GM21576 (cell line): ENCODE measurements at regions not wholly inside any gene's neighbourhood (a gene's known extent, or its start where the extent isn't known, plus 50 kb on each side); places are given as distances from the start of the nearest gene placed in this dataset.

Source experiments
- ATAC-seq: cut with Tn5 transposase; IDR thresholded peaks from one replicate; pipeline ENCODE4 v1.9.1; 2021; ENCODE audit warnings: mild to moderate bottlenecking, moderate library complexity; ENCODE audit not compliant: unreplicated experiment

DNA sequence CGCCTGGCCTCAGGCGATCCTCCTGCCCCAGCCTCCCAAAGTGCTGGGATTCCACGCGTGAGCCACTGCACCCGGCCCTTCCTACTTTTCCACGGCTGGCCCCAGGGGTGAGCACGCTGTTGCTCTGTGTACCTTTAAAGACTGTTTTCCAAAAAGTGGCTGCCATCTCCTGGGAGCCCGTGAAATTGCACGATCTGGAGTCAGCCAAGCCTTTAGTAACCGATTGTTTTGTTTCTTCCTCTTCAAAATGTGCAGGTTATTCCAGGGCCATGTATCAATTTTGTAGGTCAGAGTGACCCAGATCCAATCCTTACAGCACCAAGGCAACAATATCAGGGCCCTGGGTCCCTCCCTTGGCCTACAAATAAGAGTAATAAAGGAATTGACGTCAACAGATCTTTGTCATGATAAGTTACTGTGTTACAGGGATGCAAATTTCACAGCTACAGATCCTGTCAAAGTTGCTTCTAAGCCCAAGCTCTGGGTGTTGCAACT lies 135.6 kb upstream of the ZNF236 start:
- ATAC-seq, result peak; percentile 79

DNA sequence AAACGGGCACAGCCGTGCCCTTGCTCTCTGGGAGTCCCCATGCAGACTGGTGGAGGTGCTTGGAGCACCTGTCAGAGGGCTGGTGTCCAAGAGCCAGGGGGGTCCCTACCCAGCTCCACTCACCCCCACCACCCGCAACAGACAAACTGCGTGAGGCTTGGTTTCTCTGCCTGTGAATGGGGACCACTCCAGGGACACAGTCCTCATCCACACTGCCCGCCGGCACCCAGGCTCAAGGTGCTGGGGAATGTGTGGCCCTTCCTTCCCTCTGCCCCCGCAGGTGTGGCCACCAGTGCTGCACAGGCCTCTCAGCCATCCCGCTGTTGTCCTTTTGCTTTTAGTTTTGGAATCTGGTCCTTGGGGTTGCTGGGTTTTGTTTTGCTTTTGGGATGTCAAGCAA lies 136.5 kb upstream of the ZNF236 start:
- no peak for ATAC-seq

DNA sequence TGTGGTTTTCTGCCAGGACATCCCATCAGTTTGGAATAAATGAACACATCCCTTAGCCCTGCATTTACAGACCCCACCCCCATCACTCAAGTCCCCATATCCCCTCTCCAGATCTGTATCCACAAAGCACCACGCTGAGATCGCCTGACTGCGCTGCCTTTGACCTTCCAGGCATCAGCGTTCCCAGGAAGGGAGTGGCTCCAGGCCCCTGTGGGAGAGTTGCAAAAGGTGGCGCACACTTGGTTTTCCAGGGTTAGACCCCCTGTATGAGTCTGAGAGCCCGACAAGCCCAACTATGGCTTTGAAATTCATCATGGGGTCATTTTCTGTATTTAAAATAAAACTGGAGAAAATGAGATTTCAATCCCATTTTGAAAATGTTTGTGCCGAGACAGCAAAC lies 137.0 kb upstream of the ZNF236 start:
- no peak for ATAC-seq

DNA sequence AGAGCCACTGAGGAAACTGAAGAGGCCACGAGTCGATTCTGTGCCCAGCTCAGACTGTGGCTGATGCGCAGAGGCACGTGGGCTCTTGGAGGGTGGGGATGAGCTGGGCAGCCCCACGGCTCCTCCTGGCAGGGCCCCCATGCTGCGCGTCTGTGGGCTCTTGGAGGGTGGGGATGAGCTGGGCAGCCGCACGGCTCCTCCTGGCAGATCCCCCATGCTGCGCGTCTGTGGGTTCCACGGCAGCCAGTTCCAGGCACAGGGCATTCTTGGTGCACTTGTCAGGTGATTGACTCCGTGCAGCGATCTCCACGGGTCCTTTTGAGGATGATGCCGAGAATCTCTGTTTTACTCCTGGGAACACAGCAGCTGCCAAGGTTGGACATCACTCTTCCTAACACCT lies 138.1 kb upstream of the ZNF236 start:
- ATAC-seq, result no peak

DNA sequence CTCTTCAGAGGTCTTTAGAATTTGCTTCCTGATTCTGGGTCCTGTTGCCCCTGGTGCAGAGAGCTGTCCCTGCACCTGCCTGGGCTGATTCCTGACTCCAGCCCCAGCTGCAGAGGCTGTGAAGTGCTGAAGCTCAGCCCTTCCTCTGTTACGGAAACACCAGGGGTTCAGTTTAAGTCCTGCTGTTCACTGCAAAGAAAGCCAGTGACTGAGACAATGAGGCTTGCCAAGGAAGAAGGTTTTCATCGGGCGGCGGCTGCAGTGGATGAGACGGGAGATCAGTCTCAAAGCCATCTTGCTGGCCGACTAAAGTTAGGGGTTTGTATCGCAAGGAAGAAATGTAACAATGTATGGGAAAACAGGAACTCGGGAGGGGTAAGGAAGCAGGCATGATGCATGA lies 142.4 kb upstream of the ZNF236 start:
- ATAC-seq, result no peak

DNA sequence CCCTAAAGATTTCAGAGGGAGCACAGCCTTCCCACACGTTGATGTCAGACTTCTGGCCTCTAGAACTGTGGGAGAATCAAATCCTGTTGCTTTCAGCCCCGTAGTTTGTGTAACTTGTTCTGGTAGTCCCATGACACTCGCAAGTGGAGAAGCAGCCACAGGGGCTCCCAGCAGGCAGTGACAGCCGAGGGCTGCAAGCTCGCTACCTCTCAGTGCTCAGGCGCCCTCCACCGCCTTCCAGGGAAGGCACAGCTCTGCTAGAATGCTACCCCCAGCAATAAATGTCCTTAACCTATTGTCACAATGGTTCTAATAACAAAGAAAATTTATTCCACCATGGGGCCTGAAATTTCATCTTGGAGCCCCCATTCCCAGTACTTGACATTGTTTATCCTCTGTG lies 143.1 kb upstream of the ZNF236 start:
- no peak for ATAC-seq

DNA sequence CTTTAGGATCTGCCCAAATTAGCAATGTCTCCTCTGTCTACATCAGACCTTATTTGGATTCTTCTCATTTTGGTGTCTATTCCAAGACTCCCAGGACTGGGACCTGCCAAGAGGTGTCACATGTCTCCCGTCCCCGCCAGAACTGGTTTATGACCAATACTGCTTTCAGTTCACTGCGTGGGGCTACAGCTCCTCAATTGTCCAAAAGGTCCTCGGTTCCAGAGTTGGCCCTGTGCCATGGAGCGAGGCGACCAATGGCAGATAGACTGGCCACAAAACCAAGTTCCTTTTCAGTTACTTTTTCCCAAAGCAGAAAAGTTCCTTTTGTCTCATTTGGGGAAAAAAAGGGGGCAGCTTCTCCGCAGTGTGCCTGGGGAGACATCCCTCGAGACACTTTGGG lies 144.1 kb upstream of the ZNF236 start:
- no peak for ATAC-seq

DNA sequence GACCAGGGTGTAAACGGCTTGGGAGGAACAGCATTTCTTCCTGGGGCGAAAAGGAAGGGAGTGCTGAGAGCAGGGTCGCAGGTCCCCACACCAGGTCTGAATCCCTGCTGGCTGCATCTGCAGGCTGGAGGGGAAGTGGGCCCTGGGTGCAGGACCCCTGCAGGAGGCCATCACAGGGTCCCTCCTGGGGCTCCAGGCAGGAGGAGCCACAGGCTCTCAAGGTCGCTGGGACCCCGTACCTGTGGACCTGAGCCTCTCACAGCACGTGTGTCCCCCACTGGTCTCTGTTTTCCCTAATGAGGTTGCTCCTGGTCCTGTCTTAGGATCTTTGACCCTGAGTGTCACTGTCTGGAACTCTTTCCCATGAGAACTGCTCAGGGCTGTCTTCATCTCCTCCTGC lies 147.8 kb upstream of the ZNF236 start:
- no peak for ATAC-seq

DNA sequence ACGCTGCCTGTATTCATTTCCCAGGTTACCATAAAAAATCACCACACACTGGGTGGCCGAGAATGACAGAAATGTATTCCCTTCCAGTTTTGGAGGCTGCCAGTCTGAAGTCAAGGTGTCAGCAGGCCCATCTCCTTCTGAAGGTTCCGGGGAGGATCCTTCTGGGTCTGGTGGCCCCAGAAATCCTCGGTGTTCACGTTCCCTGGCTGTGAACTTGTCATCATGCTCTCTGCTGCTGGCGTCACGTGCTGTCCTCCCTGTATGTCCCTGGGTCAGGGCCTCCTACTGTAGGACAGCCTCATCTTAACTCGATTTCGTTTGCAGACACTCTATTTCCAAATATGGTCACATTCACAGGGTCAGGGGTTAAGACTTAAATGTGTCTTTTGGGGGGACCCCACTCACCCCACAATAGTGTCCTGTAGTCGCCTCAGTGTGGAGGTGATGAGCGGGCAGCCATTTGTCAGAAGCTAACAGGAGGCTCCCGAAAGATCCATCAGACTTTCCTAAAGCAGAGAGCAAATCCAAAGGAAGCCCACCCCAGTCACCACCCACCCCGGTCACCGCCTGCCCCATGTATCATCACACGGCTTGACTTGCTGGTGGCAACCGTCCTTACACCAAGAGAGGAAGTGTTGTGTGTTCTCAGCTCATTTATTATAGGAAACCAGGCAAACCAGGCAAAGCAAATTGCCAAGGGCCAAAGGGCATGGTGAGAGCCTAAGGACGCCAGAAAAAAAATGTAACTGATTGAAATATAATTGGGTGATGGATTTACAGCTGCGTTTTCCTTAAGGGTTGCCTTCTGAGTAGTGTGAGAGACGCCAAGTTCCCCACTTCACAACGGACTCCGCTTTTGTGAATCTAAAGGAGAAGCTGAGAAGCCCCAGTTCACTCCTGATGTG lies 148.8 kb upstream of the ZNF236 start:
- no peak for ATAC-seq

DNA sequence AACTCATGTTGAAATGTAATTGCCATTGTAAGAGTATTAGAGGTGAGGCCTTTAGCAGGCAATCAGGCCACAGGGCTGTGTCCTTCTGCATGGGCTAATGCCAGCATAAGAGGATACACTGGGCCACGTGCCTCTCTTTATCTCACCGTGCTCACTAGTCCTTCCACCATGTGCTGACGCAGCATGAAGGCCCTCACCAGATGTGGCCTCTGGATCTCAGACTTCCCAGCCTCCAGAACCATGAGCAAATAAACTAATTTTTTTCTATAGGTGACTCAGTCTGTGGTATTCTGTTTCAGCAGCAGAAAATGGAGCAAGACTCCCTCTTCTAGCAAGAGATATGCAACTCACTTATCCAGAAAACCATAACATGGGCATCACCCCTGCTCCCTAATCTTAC lies 149.7 kb upstream of the ZNF236 start:
- no peak for ATAC-seq

DNA sequence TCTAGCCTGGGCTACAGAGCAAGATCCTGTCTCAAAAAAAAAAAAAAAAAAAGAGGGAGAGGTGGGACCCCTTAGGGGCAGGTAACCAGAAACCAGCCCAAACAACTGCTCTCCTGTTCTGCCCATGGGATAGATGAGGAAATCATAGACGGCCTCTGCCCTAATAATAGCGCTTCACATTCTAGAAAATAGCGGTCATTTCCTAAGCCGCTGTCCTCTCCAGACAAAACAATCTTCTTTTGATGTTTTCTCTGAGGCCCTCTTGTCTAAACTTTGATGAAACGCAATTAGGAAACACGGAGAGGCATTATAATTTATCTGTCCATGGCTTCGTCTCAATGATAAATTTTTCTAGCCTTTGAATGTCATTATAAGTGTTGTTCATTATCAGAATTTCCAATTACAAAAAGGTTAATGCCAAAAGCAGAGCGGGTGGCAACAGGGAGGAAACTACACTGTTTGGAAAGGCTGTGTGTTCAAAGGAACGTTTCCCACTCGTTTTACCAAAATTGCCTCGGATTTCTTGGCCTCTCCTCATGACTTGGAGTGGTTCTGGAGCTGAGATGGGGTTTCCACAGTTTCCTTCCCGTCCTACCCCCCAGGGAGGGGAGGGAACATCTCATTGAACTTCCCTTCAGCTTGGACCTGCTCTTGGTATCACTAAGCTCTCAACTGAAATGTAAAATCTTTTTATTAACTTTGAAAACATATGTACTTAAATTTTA lies 151.6 kb upstream of the ZNF236 start:
- no peak for ATAC-seq

DNA sequence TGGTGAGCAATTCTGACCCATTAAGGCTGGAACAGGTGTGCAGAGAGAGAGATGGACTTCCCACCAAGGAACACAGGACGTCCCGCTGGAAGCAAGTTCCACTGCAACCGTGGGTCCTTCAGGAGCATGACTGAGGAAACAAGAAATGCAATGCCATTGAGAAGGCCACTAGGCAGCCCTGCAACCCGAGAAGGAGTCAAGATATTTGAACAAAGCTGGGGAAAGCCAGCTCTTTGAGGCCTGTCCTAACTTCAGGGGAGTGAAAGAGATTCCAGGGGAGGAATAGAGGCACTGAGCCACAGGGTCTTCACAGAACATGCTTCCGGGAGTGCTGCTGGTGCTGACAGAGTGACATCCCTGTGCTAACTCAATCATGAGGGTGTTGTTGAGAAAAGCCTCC lies 153.8 kb upstream of the ZNF236 start:
- ATAC-seq, result no peak

DNA sequence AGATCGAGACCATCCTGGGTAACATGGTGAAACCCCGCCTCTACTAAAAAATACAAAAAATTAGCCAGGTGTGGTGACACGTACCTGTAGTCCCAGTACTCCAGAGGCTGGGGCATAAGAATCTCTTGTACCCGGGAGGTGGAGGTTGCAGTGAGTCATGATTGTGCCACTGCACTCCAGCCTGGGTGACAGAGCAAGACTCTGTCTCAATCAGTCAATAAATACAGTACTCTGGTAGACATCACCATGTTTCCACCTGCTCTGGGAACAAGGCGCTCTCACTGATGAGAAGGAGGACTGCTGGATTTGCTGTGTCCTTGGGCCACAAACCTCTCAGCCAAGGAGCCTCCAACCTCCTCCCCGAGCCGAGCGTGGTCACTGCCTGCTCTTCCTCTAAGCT lies 154.2 kb upstream of the ZNF236 start:
- no peak for ATAC-seq

DNA sequence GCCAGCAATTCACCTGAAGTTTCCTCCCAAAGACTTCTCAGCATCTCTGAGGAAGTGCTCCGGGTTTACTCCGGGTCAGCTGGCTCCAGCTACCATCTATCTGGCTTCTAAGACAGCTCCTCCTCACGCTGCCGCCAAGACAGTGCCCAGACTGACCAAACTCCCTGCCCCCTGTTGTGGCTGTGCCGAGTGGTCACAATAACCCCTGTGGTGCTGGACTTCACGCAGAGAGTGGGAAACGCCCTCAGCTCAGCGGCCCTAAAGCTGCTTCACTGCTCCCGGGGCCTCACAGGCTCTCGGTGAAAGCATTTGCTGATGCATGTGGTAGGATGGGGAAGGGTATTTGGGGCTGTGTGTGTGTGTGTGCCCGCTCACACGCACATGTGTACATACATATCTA lies 154.8 kb upstream of the ZNF236 start:
- no peak for ATAC-seq

DNA sequence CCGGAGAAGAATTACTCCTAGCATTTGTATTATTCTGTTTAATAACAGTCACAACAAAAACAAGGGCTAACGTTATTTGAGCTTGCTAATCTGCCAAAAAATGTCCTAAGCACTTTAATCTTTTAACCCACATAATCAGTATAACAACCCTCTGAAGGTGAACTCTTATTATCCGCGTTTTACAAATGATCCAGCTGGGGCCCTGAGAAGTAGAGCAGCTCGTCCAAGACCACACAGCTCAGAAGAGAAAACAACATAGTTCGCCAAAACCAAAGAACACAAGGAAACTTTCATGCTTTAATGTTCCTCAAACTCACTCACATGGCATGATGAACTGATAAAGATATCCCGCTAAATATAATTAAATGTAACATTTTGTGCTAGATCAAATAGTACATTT lies 159.7 kb upstream of the ZNF236 start:
- no peak for ATAC-seq

DNA sequence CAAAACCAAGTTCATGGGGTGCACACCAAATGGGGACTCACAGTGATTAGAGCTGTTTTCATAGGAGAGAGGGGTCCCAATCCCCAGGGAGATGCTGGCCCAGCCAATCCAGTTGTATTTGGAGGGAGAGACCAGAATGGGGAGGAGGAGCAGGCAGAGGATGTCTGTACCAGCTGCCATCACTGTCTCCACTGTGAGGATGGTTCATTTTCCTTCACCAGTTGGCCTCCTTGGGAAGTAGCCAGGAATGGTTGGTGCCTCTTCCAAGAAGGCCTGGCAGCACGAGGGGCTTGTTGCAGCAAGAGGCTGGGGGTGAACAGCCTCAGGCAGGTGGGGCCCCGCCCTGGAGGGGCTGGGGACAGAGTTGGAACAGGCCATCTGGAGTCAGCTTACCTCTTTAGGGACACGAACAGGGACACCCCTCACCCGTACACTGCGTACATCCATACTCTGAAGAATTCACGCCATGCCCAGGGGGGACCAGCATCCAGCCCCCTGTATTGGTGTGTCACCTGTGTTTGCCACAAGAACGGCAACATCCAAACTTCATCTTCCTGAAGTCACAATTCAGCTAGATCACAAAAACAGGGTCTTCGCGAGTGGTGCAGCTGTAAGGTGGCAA lies 161.7 kb upstream of the ZNF236 start:
- ATAC-seq, result no peak

DNA sequence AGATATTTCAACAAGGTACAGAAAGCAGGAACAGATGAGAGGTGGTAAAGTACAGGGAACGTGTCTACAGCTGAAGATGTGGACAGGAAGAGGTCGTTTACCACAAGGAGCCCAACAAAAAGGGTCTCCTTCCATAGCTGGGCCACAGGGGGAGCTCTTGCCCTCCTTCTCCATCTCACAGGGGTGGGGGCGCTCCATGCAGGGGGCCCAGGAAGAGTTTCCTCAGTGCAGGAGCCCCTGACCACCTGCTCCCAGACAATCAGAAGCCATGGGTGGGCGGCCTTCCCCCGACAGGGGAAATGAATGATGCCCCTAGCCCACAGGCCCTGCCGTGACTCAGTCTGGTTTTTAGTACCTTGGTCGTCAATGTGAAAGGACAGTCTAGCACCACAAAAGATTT lies 163.6 kb upstream of the ZNF516 start:
- ATAC-seq, result peak; percentile 50

DNA sequence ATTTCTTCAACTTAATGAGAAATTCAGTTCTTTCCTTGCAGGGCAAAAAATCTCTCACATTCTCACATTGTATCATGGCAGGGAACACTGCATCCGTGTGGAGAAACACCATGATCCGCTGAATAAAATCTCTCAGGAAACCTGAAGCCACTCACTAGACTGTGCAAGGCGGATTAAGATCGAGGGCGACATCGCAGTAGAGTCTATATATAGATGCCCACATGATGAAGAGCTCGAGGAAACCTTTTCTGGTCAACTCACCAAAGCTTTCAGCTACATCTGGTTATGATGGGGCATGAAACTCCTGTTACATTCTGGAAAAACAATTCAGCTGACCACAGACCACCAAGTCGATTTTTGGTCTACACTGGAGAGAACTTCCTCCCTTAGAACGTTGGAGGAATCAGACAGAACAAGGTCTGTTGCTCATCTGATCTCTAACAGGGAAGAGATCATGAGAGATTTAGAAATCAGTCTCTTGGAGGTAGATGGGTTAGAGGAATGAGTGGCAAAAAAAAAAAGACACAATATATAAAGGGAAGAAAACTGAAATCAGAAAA lies 162.9 kb upstream of the ZNF516 start:
- no peak for ATAC-seq

DNA sequence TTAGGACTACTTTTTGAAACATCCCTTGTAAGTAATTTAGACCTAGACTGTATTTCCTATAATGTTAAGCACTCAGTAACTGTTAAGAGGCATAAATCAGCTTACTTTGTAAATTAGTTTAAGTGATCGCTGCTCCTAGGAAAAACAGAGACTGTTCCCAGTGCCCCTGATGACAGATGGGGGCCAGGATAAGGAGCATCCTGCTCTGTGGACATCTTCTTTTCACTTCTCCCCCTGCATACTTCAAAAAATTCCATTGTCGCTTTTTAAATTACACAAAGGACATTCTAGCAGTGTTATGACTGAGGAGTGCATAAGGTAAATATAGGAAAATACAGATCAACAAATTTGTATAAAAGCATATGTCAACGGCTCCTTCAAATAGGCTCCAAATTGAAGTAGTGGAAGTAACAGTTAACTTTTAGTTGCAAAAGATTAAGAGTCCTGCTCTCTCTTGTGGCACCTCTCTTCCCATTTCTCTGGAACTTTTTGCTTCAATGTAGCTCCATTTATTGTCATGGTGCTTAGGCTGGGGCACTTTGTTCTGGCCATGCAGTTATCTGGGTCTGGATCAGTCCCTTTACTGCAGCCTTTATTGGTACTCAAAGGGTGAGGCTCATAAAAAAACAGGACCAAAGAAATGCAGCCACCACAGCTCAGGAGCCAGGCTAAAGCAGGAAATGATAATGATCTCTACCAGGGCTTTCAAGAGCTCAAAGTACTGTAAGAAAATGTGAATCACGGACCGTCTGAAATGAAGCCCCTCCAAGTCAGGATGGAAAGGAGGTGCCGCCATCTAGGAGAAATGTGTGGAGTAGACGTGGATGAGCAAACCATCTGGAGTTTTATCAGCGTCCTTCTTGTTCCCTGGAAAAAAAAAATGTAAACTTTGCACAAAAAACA lies 162.1 kb upstream of the ZNF516 start:
- ATAC-seq, result no peak

DNA sequence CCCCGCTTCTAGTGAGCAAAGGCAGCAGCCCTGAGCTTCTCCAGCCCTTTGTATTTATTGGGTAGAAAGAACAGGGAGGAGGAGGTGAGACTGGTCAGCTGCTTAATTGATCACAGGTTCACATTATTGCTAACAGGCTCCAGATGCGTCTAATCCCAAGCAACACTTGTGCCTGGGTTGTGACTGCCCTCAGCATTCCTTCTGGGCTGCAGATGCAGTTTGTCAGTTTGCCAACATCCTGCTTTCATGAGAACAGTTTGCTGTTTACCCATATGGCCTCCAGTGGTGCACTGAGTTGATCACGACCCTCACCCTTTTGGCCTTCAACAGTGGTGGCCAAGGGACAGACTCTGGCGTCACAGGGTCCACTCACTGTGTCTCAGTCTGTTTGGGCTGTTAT lies 159.5 kb upstream of the ZNF516 start:
- ATAC-seq, result no peak
